Breast epithelium (tissue), 3 donors: ENCODE measurements at regions not wholly inside any gene's neighbourhood (a gene's known extent, or its start where the extent isn't known, plus 50 kb on each side); places are given as distances from the start of the nearest gene placed in this dataset.

Experiments used
- POLR2AphosphoS5 ChIP-seq, 3 donors: sonication (generic); formaldehyde crosslinking; IDR thresholded peaks; one replicate each; pipeline ENCODE4 v1.6.1; 2017; ENCODE audit warnings: antibody characterized with exemption in 3 of 3
- TF ChIP-seq, protein P1 (sequence below), 3 donors: fragments of 450-650 bp; IDR thresholded peaks; one replicate each; pipeline ENCODE4 v1.5.1; 2016 to 2017; ENCODE audit warnings: antibody characterized with exemption in 3 of 3, mild to moderate bottlenecking in 3 of 3, moderate library complexity in 3 of 3

DNA sequence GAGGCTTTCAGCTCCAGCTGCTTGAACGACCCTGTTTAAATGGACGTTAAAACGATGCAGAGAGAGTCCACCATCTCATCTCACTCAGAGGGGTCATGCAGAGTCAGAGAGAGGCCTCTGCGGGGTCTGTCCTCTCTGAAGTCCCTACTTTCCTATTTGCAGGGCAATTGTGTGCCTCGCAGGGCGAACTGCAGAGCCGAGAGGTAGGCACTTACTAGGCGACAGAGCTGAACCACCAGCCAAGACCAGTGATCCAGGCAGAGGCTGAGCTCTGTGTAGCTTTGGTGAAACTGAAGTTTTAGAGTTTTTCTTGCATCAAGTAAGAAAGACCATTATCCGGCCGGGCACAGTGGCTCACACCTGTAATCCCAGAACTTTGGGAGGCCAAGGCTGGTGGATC is 64.1 kb upstream of the CUX1 start:
- TF ChIP-seq, protein P1, sequence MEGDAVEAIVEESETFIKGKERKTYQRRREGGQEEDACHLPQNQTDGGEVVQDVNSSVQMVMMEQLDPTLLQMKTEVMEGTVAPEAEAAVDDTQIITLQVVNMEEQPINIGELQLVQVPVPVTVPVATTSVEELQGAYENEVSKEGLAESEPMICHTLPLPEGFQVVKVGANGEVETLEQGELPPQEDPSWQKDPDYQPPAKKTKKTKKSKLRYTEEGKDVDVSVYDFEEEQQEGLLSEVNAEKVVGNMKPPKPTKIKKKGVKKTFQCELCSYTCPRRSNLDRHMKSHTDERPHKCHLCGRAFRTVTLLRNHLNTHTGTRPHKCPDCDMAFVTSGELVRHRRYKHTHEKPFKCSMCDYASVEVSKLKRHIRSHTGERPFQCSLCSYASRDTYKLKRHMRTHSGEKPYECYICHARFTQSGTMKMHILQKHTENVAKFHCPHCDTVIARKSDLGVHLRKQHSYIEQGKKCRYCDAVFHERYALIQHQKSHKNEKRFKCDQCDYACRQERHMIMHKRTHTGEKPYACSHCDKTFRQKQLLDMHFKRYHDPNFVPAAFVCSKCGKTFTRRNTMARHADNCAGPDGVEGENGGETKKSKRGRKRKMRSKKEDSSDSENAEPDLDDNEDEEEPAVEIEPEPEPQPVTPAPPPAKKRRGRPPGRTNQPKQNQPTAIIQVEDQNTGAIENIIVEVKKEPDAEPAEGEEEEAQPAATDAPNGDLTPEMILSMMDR (IDR thresholded peaks at IDR 0.05) = no peak
- TF ChIP-seq POLR2AphosphoS5 (IDR thresholded peaks at IDR 0.05) = no peak
